ENCODE measurements at regions not wholly inside any gene's neighbourhood (a gene's known extent, or its start where the extent isn't known, plus 50 kb on each side); places are given as distances from the start of the nearest gene placed in this dataset.
A peak's percentile ranks its signal among the peaks of the same experiment; 100 is the strongest.
"Not testable (repeated sequence)": the region's sequence is repeated elsewhere in the genome, so short reads cannot be mapped to it uniquely, and the experiment has no call there.

GRCh38 chrX:125681058-125681457 is 361.4 kb downstream of the TEX13C start:
- no peak for DNase-seq

GRCh38 chrX:125681507-125681906 is 361.8 kb downstream of the TEX13C start:
- DNase-seq: no peak

- DNase-seq: not testable (repeated sequence)
Measured at GRCh38 chrX:125690522-125690921, 370.9 kb downstream of the TEX13C start.

DNA sequence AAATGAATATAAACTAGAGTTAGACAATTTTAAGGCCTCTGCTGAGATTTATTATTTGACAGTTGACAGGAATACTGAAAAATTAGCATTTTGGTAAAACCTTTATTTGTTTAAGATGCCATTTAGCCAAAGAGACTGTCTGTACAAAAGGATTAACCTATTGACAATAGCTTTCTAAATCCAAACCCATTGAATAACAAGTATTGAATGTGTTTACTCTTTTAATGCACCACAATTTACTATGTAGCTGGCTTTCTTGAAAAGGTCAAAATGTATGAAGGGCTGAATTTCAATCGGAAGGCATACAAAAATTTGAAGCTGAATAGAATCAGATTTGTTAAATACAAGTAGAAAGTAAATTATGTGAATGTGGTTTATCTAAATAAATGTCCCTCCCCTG is 374.5 kb downstream of the TEX13C start:
- no peak for DNase-seq

DNA sequence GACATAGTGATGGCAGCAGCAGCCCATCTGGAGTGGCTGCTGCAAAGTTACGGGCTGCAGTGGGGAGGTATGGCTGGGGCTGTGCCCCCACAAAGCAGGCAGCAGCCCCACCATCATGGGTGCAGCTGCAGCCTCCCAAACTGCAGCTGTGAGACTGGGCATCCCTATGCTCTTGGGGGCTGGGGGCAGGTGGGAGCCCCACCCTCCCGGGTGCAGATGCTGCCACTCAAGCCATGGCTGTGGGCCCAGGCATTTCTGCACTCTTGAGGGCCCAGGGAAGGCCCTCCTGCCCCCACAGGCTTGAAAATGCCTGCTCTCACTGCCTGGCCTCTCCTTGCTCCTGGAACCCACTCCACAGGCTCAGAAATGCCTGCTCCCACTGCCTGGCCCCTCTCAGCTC is 389.4 kb downstream of the TEX13C start:
- no peak for DNase-seq

GRCh38 chrX:125709532-125709931 is 389.9 kb downstream of the TEX13C start:
- DNase-seq: no peak

- DNase-seq: no peak
Measured at GRCh38 chrX:125710403-125711062, 390.9 kb downstream of the TEX13C start.

- no peak for DNase-seq
Measured at GRCh38 chrX:125711103-125711502, 391.4 kb downstream of the TEX13C start.

DNA sequence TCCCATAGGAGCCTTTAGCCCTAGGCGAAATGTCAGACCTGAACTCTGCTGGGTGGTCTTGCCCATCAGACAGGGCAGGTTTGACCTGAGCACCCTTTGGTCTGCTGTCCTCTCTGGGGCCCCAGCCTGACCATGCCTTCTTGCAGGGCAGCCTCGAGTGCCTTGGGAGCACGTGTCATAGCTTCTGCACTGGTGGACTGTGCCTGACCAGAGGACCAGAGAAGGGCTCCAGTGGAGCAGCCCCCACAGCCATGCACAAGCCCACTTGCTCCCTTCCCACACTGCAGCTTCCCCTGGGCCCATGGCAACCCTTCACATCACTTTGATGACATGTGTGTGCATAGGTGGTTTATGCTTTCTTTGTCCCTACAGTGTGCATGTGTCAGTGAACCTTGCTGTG is 394.0 kb downstream of the TEX13C start:
- DNase-seq: no peak

DNA sequence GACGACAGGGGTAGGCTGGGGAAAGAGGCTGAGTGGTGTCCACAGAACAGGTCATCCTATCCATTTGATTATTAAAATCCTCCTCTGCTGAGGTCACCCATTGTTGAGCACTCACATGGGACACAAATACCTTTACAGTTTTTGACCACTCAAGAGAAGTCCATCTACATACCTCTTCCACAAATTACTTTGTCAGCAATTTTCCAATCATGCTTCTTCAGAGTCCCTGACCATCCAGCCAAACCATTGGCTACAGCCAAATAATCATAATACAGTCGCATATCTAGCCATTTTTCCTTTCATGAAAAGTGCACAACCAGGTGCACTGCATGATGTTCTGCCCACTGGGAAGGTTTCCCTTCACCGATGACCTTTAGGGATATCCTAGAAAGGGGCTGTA is 407.4 kb downstream of the TEX13C start:
- no peak for DNase-seq

DNA sequence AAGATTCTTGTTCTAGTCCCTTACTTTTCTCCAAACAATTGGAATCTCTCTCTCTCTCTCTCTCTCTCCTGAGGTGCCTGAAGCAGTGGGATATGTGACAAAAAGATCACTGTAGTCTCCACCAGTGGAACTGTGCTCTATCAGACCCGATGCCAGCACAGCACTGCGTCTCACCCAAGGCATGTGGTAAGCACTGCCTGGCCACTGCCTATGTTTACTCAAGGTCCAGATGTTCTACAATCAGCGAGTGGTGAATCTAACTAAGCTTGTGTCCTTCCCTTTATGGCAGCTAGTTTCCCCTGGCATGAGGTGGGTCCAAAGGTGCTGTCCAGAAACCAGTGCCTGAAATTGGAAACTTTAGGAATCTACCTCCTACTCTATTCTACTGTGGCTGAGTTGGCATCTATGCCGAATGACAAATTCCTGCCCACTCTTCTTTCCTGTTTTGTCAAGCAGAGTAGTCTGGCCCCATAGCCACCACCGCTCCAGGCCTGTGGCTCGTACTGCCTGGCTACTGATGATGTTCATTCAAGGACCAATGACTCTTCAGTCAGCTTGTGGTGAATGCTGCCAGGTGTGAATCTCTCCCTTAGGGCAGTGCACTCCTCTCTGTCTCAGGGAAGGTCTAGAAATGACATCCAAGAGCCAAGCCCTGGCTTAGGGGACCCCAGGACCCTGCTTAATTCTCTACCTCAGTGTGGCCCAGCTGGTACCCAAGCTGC is 416.5 kb downstream of the TEX13C start:
- DNase-seq: no peak

DNA sequence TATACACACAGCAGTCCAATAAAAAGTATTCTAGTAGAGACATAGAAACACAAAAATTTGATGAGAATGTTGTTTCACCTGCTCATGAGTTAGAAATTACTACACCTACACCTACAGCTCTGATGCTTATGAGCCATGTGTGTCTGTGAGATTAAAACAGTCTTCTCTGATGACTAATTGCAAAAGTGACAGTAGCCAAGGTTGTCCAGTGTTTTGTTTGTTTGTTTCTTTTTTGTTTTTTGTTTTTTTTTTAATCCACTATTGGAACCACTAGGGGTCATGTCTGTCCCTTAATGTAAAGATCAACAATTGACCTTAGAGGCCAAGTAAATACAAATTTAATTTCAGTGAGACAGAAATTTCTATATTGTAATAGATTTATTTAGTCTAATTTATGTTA is 423.1 kb downstream of the TEX13C start:
- DNase-seq: no peak

GRCh38 chrX:125744914-125745313 is 421.2 kb downstream of the DCAF12L2 start:
- no peak for DNase-seq

GRCh38 chrX:125757794-125758564 is 408.1 kb downstream of the DCAF12L2 start:
- no peak for DNase-seq

GRCh38 chrX:125758819-125759218 is 407.3 kb downstream of the DCAF12L2 start:
- no peak for DNase-seq

- DNase-seq: no peak
Measured at GRCh38 chrX:125762954-125763353, 403.1 kb downstream of the DCAF12L2 start.

DNA sequence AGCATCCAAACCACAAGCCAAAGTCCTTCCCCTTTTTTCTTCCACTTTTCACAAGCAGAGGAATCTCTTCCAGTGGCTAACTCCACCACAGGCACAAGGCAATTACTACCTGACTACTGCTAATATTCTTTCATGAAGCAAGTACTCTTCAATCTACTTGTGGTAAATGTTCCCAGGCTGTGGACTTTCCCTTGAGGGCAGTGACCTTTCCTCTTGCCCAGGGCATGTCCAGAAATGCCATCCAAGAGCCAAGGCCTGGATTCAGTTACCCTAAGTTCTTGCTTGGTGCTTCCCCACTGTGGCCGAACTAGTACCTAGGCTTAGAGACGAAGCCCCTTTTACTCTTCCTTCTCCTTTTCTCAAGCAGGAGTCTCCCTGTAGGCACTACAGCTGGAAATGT is 400.7 kb downstream of the DCAF12L2 start:
- DNase-seq: no peak

- DNase-seq: no peak
Measured at GRCh38 chrX:125769628-125770027, 396.5 kb downstream of the DCAF12L2 start.

DNA sequence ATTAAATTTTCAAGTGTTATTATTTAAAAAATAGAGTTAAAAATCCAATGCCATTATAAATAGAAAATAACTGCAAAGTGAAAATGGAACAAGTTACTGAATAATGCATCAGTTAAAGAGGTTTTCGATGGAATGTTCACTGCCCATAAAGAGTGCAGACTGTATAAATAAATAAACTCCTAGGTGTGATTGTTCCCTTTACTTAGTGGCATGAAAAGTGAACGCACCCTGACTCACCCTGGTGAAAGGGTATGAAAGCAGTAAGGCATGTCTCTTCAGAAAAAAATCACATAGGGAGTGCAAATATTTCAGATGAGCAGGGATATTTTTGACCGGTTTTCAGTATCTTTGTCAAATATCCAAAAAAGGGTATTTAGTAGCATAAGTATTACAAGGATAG is 387.8 kb downstream of the DCAF12L2 start:
- no peak for DNase-seq

DNA sequence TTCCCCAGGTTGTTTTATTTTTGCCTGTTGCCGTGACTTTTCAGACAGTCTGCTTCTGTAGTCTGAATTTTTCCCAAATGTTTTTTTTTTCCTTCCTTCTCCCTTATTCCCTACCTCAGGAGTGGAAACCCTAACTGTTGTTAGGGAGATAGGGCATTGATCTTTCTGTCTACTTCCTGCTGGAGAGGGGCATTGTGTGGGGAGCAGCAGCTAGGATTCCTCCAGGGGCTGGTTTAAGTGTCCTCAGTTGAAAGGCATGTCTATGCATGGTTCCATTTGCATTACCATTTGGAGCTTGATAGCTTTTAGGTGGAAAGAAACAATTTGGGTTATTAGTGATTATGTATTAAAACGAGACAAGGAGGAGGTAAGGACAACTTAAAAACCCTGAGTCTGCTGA is 383.9 kb downstream of the DCAF12L2 start:
- no peak for DNase-seq

- DNase-seq: peak; percentile 48
Measured at GRCh38 chrX:125786316-125786715, 379.8 kb downstream of the DCAF12L2 start.

- no peak for DNase-seq
Measured at GRCh38 chrX:125791787-125792186, 374.3 kb downstream of the DCAF12L2 start.

DNA sequence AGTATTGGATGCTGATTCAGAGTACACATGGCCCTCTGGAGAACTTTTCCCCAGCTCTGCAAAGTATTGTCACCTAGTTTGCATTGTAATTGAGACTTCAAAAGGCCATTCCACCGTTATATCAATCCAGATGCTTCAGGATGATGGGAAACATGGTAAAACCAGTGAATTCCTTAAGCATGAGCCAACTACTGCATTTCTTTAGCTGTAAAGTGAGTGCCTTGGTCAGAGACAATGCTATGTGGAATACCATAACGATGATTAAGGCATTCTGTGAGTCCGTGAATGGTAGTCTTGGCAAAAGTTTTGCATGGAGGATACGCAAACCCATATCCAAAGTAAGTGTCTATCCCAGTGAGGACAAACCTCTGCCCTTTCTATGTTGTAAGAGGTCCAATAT is 355.2 kb downstream of the DCAF12L2 start:
- no peak for DNase-seq
